Stimulated activated effector memory CD8-positive, alpha-beta T cell treated with anti-CD3 and anti-CD28 coated beads, Interleukin-12 subunit alpha, Interleukin-12 subunit beta, amount 100 ng/mL, for 72 hours (primary cell): ENCODE measurements at regions not wholly inside any gene's neighbourhood (a gene's known extent, or its start where the extent isn't known, plus 50 kb on each side); places are given as distances from the start of the nearest gene placed in this dataset.

ENCODE experiments used
- ATAC-seq: fragments of 150-1000 bp; cut with Tn5 transposase; 2 replicates; pipeline ENCODE4 v1.10.0; 2021
- DNase-seq, 2 donors: peaks; one replicate each; pipeline ENCODE4 v3.0.0; 2021 to 2022; ENCODE audit warnings: low spot score in 2 of 2
- H3K27ac Mint-ChIP-seq: one replicate; pipeline ENCODE4 v1.8.0; 2022; ENCODE audit warnings: mild to moderate bottlenecking, mixed read lengths
- H3K36me3 Mint-ChIP-seq: one replicate; pipeline ENCODE4 v1.8.0; 2022; ENCODE audit warnings: mild to moderate bottlenecking, mixed read lengths
- H3K4me1 Mint-ChIP-seq: one replicate; pipeline ENCODE4 v1.8.0; 2022; ENCODE audit warnings: mixed read lengths
- H3K4me3 Mint-ChIP-seq: one replicate; pipeline ENCODE4 v1.8.0; 2022; ENCODE audit warnings: mild to moderate bottlenecking, mixed read lengths
- H3K9me3 Mint-ChIP-seq: one replicate; pipeline ENCODE4 v1.8.0; 2022; ENCODE audit warnings: mixed read lengths

- no peak for DNase-seq
- Mint-ChIP-seq H3K36me3 (no peaks in the 10 kb centered on the region), H3K4me1 (no peaks in the 10 kb centered on the region), H3K4me3 (no peak overlapping the region), H3K27ac (no peak overlapping the region), H3K9me3 (no peaks in the 10 kb centered on the region)
- ATAC-seq = peak; percentile 54
Observed at GRCh38 chr3:30139283-30139682, 467.1 kb upstream of the TGFBR2 start.

GRCh38 chr3:30140356-30141075 lies 465.9 kb upstream of the TGFBR2 start:
- H3K36me3 Mint-ChIP-seq = no peaks in the 10 kb centered on the region
- no peak overlapping the region for H3K4me3 Mint-ChIP-seq
- no peaks in the 10 kb centered on the region for H3K4me1 Mint-ChIP-seq
- no peak for ATAC-seq
- DNase-seq = no peak
- no peak overlapping the region for H3K27ac Mint-ChIP-seq
- H3K9me3 Mint-ChIP-seq = no peaks in the 10 kb centered on the region

- H3K27ac Mint-ChIP-seq = no peak overlapping the region
- H3K4me1 Mint-ChIP-seq = no peaks in the 10 kb centered on the region
- H3K36me3 Mint-ChIP-seq = no peaks in the 10 kb centered on the region
- no peak overlapping the region for H3K4me3 Mint-ChIP-seq
- ATAC-seq = no peak
- no peak for DNase-seq
- no peaks in the 10 kb centered on the region for H3K9me3 Mint-ChIP-seq
Observed at GRCh38 chr3:30141178-30141581, 465.2 kb upstream of the TGFBR2 start.

GRCh38 chr3:30141927-30142326 lies 464.5 kb upstream of the TGFBR2 start:
- H3K4me3 Mint-ChIP-seq = no peak overlapping the region
- H3K4me1 Mint-ChIP-seq = no peaks in the 10 kb centered on the region
- DNase-seq (no peak), ATAC-seq (no peak)
- no peak overlapping the region for H3K27ac Mint-ChIP-seq
- no peaks in the 10 kb centered on the region for H3K9me3 Mint-ChIP-seq
- no peaks in the 10 kb centered on the region for H3K36me3 Mint-ChIP-seq

- ATAC-seq (no peak), DNase-seq (no peak)
- Mint-ChIP-seq H3K4me1 (no peaks in the 10 kb centered on the region), H3K9me3 (no peaks in the 10 kb centered on the region), H3K36me3 (no peaks in the 10 kb centered on the region), H3K27ac (no peak overlapping the region), H3K4me3 (no peak overlapping the region)
Observed at GRCh38 chr3:30142946-30143345, 463.5 kb upstream of the TGFBR2 start.

GRCh38 chr3:30145281-30145680 lies 461.1 kb upstream of the TGFBR2 start:
- Mint-ChIP-seq H3K4me3 (no peak overlapping the region), H3K4me1 (no peaks in the 10 kb centered on the region), H3K9me3 (no peaks in the 10 kb centered on the region), H3K36me3 (no peaks in the 10 kb centered on the region), H3K27ac (no peak overlapping the region)
- DNase-seq (no peak), ATAC-seq (no peak)

GRCh38 chr3:30146978-30147377 lies 459.4 kb upstream of the TGFBR2 start:
- no peak overlapping the region for H3K4me3 Mint-ChIP-seq
- H3K4me1 Mint-ChIP-seq = no peaks in the 10 kb centered on the region
- H3K27ac Mint-ChIP-seq = no peak overlapping the region
- H3K36me3 Mint-ChIP-seq = no peaks in the 10 kb centered on the region
- ATAC-seq (no peak), DNase-seq (no peak)
- no peaks in the 10 kb centered on the region for H3K9me3 Mint-ChIP-seq

- Mint-ChIP-seq H3K4me3 (no peak overlapping the region), H3K9me3 (no peaks in the 10 kb centered on the region), H3K4me1 (no peaks in the 10 kb centered on the region), H3K27ac (no peak overlapping the region), H3K36me3 (no peaks in the 10 kb centered on the region)
- no peak for DNase-seq
- ATAC-seq = no peak
Observed at GRCh38 chr3:30154853-30155252, 451.5 kb upstream of the TGFBR2 start.

- Mint-ChIP-seq H3K4me3 (no peak overlapping the region), H3K9me3 (no peaks in the 10 kb centered on the region), H3K4me1 (no peaks in the 10 kb centered on the region), H3K27ac (no peak overlapping the region), H3K36me3 (no peaks in the 10 kb centered on the region)
- ATAC-seq = no peak
- DNase-seq = no peak
Observed at GRCh38 chr3:30155755-30156154, 450.6 kb upstream of the TGFBR2 start.

GRCh38 chr3:30156586-30157498 lies 449.6 kb upstream of the TGFBR2 start:
- Mint-ChIP-seq H3K27ac (no peak overlapping the region), H3K36me3 (no peaks in the 10 kb centered on the region), H3K4me1 (no peaks in the 10 kb centered on the region), H3K9me3 (no peaks in the 10 kb centered on the region), H3K4me3 (no peak overlapping the region)
- no peak for ATAC-seq
- no peak for DNase-seq

- no peaks in the 10 kb centered on the region for H3K36me3 Mint-ChIP-seq
- ATAC-seq = no peak
- DNase-seq = no peak
- H3K4me1 Mint-ChIP-seq = no peaks in the 10 kb centered on the region
- H3K9me3 Mint-ChIP-seq = no peaks in the 10 kb centered on the region
- no peak overlapping the region for H3K27ac Mint-ChIP-seq
- H3K4me3 Mint-ChIP-seq = no peak overlapping the region
Observed at GRCh38 chr3:30161375-30161774, 445.0 kb upstream of the TGFBR2 start.

- Mint-ChIP-seq H3K4me3 (no peak overlapping the region), H3K9me3 (no peaks in the 10 kb centered on the region), H3K27ac (no peak overlapping the region), H3K36me3 (no peaks in the 10 kb centered on the region), H3K4me1 (no peaks in the 10 kb centered on the region)
- ATAC-seq (no peak), DNase-seq (no peak)
Observed at GRCh38 chr3:30162579-30162978, 443.8 kb upstream of the TGFBR2 start.

GRCh38 chr3:30166535-30166934 lies 439.9 kb upstream of the TGFBR2 start:
- H3K27ac Mint-ChIP-seq = no peak overlapping the region
- no peak overlapping the region for H3K4me3 Mint-ChIP-seq
- no peaks in the 10 kb centered on the region for H3K4me1 Mint-ChIP-seq
- H3K36me3 Mint-ChIP-seq = no peaks in the 10 kb centered on the region
- ATAC-seq (no peak), DNase-seq (no peak)
- H3K9me3 Mint-ChIP-seq = no peaks in the 10 kb centered on the region

GRCh38 chr3:30167541-30168011 lies 438.8 kb upstream of the TGFBR2 start:
- Mint-ChIP-seq H3K36me3 (no peaks in the 10 kb centered on the region), H3K4me3 (no peak overlapping the region), H3K9me3 (no peaks in the 10 kb centered on the region), H3K4me1 (no peaks in the 10 kb centered on the region), H3K27ac (no peak overlapping the region)
- ATAC-seq (no peak), DNase-seq (no peak)

- Mint-ChIP-seq H3K4me3 (no peak overlapping the region), H3K4me1 (no peaks in the 10 kb centered on the region), H3K36me3 (no peaks in the 10 kb centered on the region), H3K27ac (no peak overlapping the region), H3K9me3 (no peaks in the 10 kb centered on the region)
- ATAC-seq = no peak
- no peak for DNase-seq
Observed at GRCh38 chr3:30169487-30169886, 436.9 kb upstream of the TGFBR2 start.
